Hepatocyte (in vitro differentiated cells): ENCODE measurements at regions not wholly inside any gene's neighbourhood (a gene's known extent, or its start where the extent isn't known, plus 50 kb on each side); places are given as distances from the start of the nearest gene placed in this dataset.

Experiments used
- DNase-seq: peaks from one replicate; pipeline ENCODE4 v3.0.0-alpha.2; 2016; ENCODE audit warnings: low spot score
- H2AFZ ChIP-seq: fragments of 200-600 bp; sonication (generic); 2 replicates; pipeline ENCODE4 v1.6.0; 2016; ENCODE audit warnings: antibody characterized with exemption, mild to moderate bottlenecking
- H3K27ac ChIP-seq: fragments of 200-600 bp; sonication (generic); 2 replicates; pipeline ENCODE4 v1.5.1; 2016; ENCODE audit warnings: mild to moderate bottlenecking
- H3K27me3 ChIP-seq: fragments of 200-600 bp; sonication (generic); 2 replicates; pipeline ENCODE4 v1.6.1; 2016
- H3K36me3 ChIP-seq: fragments of 200-600 bp; sonication (generic); replicated peaks from 2 replicates; pipeline ENCODE4 v1.5.1; 2016; ENCODE audit warnings: low read depth; ENCODE audit not compliant: insufficient read depth
- H3K4me1 ChIP-seq: fragments of 200-600 bp; sonication (generic); 2 replicates; pipeline ENCODE4 v1.5.1; 2016; ENCODE audit warnings: mild to moderate bottlenecking, moderate library complexity; ENCODE audit not compliant: insufficient read depth
- H3K4me2 ChIP-seq: fragments of 200-600 bp; sonication (generic); 2 replicates; pipeline ENCODE4 v1.6.0; 2016
- H3K4me3 ChIP-seq: fragments of 200-600 bp; sonication (generic); 2 replicates; pipeline ENCODE4 v1.5.1; 2016; ENCODE audit warnings: mild to moderate bottlenecking
- H3K79me2 ChIP-seq: fragments of 200-600 bp; sonication (generic); 2 replicates; pipeline ENCODE4 v1.6.0; 2017; ENCODE audit warnings: mild to moderate bottlenecking
- H3K9me2 ChIP-seq: fragments of 200-600 bp; sonication (generic); replicated peaks from 2 replicates; pipeline ENCODE4 v1.6.0; 2017; ENCODE audit warnings: mild to moderate bottlenecking; ENCODE audit not compliant: insufficient read depth
- H3K9me3 ChIP-seq: fragments of 200-600 bp; sonication (generic); 2 replicates; pipeline ENCODE4 v1.5.1; 2016; ENCODE audit warnings: low read depth, mild to moderate bottlenecking
- H4K20me1 ChIP-seq: fragments of 200-600 bp; sonication (generic); 2 replicates; pipeline ENCODE4 v1.6.0; 2016; ENCODE audit warnings: mild to moderate bottlenecking; ENCODE audit not compliant: insufficient read depth, poor library complexity, severe bottlenecking
- EZH2 ChIP-seq: fragments of 200-600 bp; sonication (generic); IDR thresholded peaks from 2 replicates; pipeline ENCODE4 v1.6.1; 2016; ENCODE audit warnings: antibody characterized with exemption, mild to moderate bottlenecking, borderline replicate concordance
- EZH2phosphoT487 ChIP-seq: fragments of 200-600 bp; sonication (generic); IDR thresholded peaks from one replicate; pipeline ENCODE4 v1.6.1; 2018; ENCODE audit warnings: antibody characterized with exemption, mild to moderate bottlenecking, low read depth, moderate library complexity; ENCODE audit not compliant: unreplicated experiment, severe bottlenecking
- WGBS: methylation state at CpG from one replicate; pipeline ENCODE4 v1.1.6; 2016; ENCODE audit warnings: low lambda C conversion rate; ENCODE audit errors: missing lambda C conversion rate; 5-methylcytosine and 5-hydroxymethylcytosine counted together
- TF ChIP-seq, protein P1 (sequence below): fragments of 200-600 bp; sonication (generic); IDR thresholded peaks from 2 replicates; pipeline ENCODE4 v1.5.1; 2016; ENCODE audit warnings: antibody characterized with exemption, mild to moderate bottlenecking; ENCODE audit not compliant: poor library complexity

DNA sequence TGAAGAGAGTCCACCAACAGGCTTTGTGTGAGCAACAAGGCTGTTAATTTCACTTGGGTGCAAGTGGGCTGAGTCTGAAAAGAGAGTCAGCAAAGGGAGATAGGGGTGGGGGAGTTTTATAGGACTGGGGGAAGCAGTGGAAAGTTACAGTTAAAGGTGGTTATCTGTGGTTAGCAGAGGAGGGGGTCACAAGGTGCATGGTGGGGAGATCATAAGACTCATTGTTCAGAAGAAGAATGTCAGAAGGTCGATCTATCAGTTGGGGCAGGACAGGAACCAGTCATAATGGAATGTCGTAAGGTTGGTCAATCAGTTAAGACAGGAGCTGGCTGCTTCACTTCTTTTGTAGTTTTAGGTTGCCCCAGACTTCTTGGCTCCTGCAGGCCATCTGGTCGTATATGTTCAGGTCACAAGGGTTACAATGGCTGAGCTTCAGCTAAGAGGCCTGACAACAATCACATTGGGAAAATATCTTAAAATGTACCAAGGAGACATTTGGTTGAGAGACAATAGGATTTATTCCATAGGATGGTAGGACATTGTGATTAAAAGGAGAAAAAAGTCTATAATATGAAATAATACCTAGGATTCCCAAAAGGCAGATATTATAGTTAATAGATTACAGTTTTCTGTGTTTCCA is 356.4 kb downstream of the ANKRD7 start:
- TF ChIP-seq, protein P1, sequence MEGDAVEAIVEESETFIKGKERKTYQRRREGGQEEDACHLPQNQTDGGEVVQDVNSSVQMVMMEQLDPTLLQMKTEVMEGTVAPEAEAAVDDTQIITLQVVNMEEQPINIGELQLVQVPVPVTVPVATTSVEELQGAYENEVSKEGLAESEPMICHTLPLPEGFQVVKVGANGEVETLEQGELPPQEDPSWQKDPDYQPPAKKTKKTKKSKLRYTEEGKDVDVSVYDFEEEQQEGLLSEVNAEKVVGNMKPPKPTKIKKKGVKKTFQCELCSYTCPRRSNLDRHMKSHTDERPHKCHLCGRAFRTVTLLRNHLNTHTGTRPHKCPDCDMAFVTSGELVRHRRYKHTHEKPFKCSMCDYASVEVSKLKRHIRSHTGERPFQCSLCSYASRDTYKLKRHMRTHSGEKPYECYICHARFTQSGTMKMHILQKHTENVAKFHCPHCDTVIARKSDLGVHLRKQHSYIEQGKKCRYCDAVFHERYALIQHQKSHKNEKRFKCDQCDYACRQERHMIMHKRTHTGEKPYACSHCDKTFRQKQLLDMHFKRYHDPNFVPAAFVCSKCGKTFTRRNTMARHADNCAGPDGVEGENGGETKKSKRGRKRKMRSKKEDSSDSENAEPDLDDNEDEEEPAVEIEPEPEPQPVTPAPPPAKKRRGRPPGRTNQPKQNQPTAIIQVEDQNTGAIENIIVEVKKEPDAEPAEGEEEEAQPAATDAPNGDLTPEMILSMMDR: no peak
- TF ChIP-seq EZH2phosphoT487: no peak
- no peak for TF ChIP-seq EZH2
- H3K27ac ChIP-seq: no peak overlapping the region
- no peak overlapping the region for H2AFZ ChIP-seq
- no peaks in the 10 kb centered on the region for H3K36me3 ChIP-seq
- H3K27me3 ChIP-seq: no peaks in the 10 kb centered on the region
- no peaks in the 10 kb centered on the region for H3K9me2 ChIP-seq
- no peak for DNase-seq
- H3K4me1 ChIP-seq: no peaks in the 10 kb centered on the region
- no peaks in the 10 kb centered on the region for H3K9me3 ChIP-seq
- no peak overlapping the region for H3K4me2 ChIP-seq
- WGBS: 51% methylated on average over 3 of the region's 3 CpGs
- H4K20me1 ChIP-seq: no peaks in the 10 kb centered on the region
- no peaks in the 10 kb centered on the region for H3K79me2 ChIP-seq
- no peak overlapping the region for H3K4me3 ChIP-seq

DNA sequence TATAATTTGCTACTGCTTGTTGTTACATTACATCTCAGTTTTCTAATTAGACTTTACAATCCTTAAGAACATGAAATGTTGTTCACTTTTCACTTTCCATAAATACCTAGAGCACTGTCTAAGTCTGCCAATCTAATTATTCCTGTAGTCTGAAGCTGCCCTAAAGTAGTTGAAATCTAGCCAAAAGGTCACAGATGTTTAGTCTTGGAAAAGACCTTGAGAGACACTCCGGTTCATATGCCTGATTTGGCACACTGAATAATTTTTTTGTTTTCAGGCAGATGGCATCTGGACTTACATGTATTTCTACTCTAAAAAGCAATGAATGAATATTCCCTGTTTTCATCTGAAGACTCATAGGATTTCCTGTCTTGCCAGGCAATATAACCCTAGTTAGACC is 359.1 kb downstream of the ANKRD7 start:
- Histone ChIP-seq H3K27me3 (no peaks in the 10 kb centered on the region), H2AFZ (no peak overlapping the region), H3K4me3 (no peak overlapping the region), H3K36me3 (no peaks in the 10 kb centered on the region), H4K20me1 (no peaks in the 10 kb centered on the region), H3K27ac (no peak overlapping the region), H3K9me3 (no peaks in the 10 kb centered on the region), H3K4me2 (no peak overlapping the region), H3K79me2 (no peaks in the 10 kb centered on the region), H3K9me2 (no peaks in the 10 kb centered on the region), H3K4me1 (no peaks in the 10 kb centered on the region)
- DNase-seq: no peak
- no peak for TF ChIP-seq EZH2
- no peak for TF ChIP-seq EZH2phosphoT487
- TF ChIP-seq, protein P1: no peak
- 76% methylated on average over 1 of the region's 1 CpG for WGBS

DNA sequence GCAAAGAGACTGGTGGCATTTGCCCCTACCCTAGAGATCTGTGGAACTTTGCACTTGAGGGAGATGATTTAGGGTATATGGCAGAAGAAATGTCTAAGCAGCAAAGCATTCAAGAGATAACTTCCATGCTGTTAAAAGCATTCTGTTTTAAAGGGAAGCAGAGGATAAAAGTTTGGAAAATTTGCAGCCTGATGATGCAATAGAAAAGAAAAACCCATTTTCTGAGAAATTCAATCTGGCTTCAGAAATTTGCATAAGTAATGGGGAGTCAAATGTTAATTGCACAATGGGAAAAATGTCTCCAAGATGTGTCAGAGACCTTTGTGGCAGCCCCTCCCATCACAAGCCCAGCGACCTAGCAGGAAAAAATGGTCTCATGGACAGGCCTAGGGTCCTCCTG is 361.7 kb downstream of the ANKRD7 start:
- no peaks in the 10 kb centered on the region for H3K9me3 ChIP-seq
- no peaks in the 10 kb centered on the region for H3K36me3 ChIP-seq
- H3K4me2 ChIP-seq: no peak overlapping the region
- H3K27me3 ChIP-seq: no peaks in the 10 kb centered on the region
- no peak for TF ChIP-seq EZH2phosphoT487
- no peak overlapping the region for H3K27ac ChIP-seq
- H4K20me1 ChIP-seq: no peaks in the 10 kb centered on the region
- DNase-seq: no peak
- WGBS: 62% methylated on average over 1 of the region's 1 CpG
- no peaks in the 10 kb centered on the region for H3K79me2 ChIP-seq
- no peaks in the 10 kb centered on the region for H3K4me1 ChIP-seq
- no peaks in the 10 kb centered on the region for H3K9me2 ChIP-seq
- H2AFZ ChIP-seq: no peak overlapping the region
- H3K4me3 ChIP-seq: no peak overlapping the region

DNA sequence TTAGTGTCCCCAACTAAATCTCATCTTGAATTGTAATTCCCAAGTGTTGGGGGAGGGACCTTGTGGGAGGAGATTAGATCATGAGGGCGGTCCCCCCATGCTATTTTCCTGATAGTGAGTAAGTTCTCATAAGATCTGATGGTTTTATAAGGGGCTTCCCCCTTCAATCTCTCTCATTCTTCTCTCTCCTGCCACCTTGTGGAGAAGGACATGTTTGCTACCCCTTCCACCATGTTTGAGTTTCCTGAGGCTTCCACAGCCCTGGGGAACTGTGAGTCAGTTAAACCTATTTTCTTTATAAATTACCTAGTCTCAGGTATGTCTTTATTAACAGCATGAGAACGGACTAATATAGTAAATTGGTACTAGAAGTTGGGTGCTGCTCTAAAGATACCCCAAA is 365.6 kb downstream of the ANKRD7 start:
- H3K9me3 ChIP-seq: no peaks in the 10 kb centered on the region
- no peak overlapping the region for H3K27ac ChIP-seq
- H3K27me3 ChIP-seq: no peaks in the 10 kb centered on the region
- whole genome bisulfite sequencing: 72% methylated on average over 2 of the region's 2 CpGs
- H3K4me2 ChIP-seq: no peak overlapping the region
- no peak overlapping the region for H2AFZ ChIP-seq
- no peaks in the 10 kb centered on the region for H4K20me1 ChIP-seq
- peak; percentile 29 for DNase-seq
- H3K9me2 ChIP-seq: no peaks in the 10 kb centered on the region
- no peak overlapping the region for H3K4me3 ChIP-seq
- no peaks in the 10 kb centered on the region for H3K4me1 ChIP-seq
- H3K36me3 ChIP-seq: no peaks in the 10 kb centered on the region
- TF ChIP-seq, protein P1: peak; percentile 34
- TF ChIP-seq EZH2: no peak
- no peaks in the 10 kb centered on the region for H3K79me2 ChIP-seq
